ENCODE measurements at regions not wholly inside any gene's neighbourhood (a gene's known extent, or its start where the extent isn't known, plus 50 kb on each side); places are given as distances from the start of the nearest gene placed in this dataset.

DNA sequence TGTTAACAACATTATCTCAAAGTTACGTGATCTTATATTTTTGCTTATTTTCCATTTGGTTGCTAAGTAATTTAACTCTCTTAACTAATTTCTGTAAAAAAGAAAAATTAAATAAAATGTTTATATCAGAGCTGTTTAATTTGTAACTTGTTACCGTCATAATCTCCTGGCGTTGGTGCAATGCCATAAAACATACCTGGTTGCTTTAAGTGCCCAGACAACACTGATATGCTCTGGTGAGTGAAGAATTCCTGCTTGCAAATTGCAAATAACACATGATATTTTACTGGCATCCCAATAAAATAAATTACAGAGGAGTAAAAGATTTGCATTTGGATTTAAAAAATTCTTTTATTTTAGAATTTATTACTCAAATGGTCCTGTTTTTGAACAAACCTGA, 640.1 kb upstream of the MIS18BP1 start:
- no peaks in the 10 kb centered on the region for H3K9me1 ChIP-seq (ENCODE audit: insufficient read depth, low read length)
- POLR2A ChIA-PET (ENCODE audit: unreplicated experiment), result no interaction called here
- TF ChIP-seq, protein P1, sequence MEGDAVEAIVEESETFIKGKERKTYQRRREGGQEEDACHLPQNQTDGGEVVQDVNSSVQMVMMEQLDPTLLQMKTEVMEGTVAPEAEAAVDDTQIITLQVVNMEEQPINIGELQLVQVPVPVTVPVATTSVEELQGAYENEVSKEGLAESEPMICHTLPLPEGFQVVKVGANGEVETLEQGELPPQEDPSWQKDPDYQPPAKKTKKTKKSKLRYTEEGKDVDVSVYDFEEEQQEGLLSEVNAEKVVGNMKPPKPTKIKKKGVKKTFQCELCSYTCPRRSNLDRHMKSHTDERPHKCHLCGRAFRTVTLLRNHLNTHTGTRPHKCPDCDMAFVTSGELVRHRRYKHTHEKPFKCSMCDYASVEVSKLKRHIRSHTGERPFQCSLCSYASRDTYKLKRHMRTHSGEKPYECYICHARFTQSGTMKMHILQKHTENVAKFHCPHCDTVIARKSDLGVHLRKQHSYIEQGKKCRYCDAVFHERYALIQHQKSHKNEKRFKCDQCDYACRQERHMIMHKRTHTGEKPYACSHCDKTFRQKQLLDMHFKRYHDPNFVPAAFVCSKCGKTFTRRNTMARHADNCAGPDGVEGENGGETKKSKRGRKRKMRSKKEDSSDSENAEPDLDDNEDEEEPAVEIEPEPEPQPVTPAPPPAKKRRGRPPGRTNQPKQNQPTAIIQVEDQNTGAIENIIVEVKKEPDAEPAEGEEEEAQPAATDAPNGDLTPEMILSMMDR (conservative IDR thresholded peaks at IDR 0.05; ENCODE audit: low read depth, low read length), result no peak
- TF ChIP-seq FOS (IDR thresholded peaks at IDR 0.05; ENCODE audit: low read depth, low read length) (no peak), CHD1 (IDR thresholded peaks at IDR 0.05; ENCODE audit: low read depth, low read length) (no peak), RAD21 (IDR thresholded peaks at IDR 0.05; ENCODE audit: low read length) (no peak), SMC3 (IDR thresholded peaks at IDR 0.05; ENCODE audit: low read depth, low read length) (no peak), RCOR1 (IDR thresholded peaks at IDR 0.05; ENCODE audit: insufficient replicate concordance, low read length) (no peak), MAFK (IDR thresholded peaks at IDR 0.05; ENCODE audit: low read depth, low read length) (no peak), RFX5 (IDR thresholded peaks at IDR 0.05; ENCODE audit: low read depth, low read length) (no peak), MXI1 (IDR thresholded peaks at IDR 0.05; ENCODE audit: borderline replicate concordance, low read depth, low read length) (no peak), POLR2A (IDR thresholded peaks at IDR 0.05; ENCODE audit: low read depth, low read length) (no peak), BHLHE40 (IDR thresholded peaks at IDR 0.05; ENCODE audit: low read depth, low read length) (no peak), CEBPB (IDR thresholded peaks at IDR 0.05; ENCODE audit: low read depth, low read length) (no peak), NFE2L2 (IDR thresholded peaks at IDR 0.05; ENCODE audit: low read depth, low read length) (no peak), MAZ (IDR thresholded peaks at IDR 0.05; ENCODE audit: borderline replicate concordance, low read depth, low read length) (no peak)
- TF ChIP-seq, protein P2, sequence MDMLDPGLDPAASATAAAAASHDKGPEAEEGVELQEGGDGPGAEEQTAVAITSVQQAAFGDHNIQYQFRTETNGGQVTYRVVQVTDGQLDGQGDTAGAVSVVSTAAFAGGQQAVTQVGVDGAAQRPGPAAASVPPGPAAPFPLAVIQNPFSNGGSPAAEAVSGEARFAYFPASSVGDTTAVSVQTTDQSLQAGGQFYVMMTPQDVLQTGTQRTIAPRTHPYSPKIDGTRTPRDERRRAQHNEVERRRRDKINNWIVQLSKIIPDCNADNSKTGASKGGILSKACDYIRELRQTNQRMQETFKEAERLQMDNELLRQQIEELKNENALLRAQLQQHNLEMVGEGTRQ (IDR thresholded peaks at IDR 0.05; ENCODE audit: low read depth, low read length), result no peak
- TF ChIP-seq, protein P3, sequence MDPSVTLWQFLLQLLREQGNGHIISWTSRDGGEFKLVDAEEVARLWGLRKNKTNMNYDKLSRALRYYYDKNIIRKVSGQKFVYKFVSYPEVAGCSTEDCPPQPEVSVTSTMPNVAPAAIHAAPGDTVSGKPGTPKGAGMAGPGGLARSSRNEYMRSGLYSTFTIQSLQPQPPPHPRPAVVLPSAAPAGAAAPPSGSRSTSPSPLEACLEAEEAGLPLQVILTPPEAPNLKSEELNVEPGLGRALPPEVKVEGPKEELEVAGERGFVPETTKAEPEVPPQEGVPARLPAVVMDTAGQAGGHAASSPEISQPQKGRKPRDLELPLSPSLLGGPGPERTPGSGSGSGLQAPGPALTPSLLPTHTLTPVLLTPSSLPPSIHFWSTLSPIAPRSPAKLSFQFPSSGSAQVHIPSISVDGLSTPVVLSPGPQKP (IDR thresholded peaks at IDR 0.05; ENCODE audit: borderline replicate concordance, low read depth, low read length), result no peak
- dilution Hi-C loops (cut with HindIII; ENCODE audit: low sequenced_read_pairs, unreplicated experiment) (no loop called here), intact Hi-C loops (cut with micrococcal nuclease) (no loop called here), in situ Hi-C loops (cut with MboI; ENCODE audit: low sequenced_read_pairs) (no loop called here)
- H3K36me3 ChIP-seq (ENCODE audit: control insufficient read depth, insufficient read depth, low read length), result no peaks in the 10 kb centered on the region
- H4K5ac ChIP-seq (ENCODE audit: low read depth, low read length), result no peak overlapping the region
- no peak overlapping the region for H3K18ac ChIP-seq (ENCODE audit: low read depth, low read length)
- no peaks in the 10 kb centered on the region for H4K20me1 ChIP-seq (ENCODE audit: insufficient read depth, low read length)
- H3K56ac ChIP-seq (ENCODE audit: extremely low read depth, insufficient read depth, low read length), result no peak overlapping the region
- no peak overlapping the region for H3K9ac ChIP-seq (ENCODE audit: low read depth, low read length)
- H2BK15ac ChIP-seq (ENCODE audit: low read depth, low read length), result no peak overlapping the region
- H2BK120ac ChIP-seq (ENCODE audit: low read depth, low read length), result no peak overlapping the region
- no peak overlapping the region for H2AK9ac ChIP-seq (replicated peaks; ENCODE audit: low read depth, low read length, poor library complexity)
- H3K27ac ChIP-seq (ENCODE audit: insufficient read depth, low read length), result no peak overlapping the region
- no peaks in the 10 kb centered on the region for H3K79me1 ChIP-seq (ENCODE audit: low read depth in 1 of 2, low read length in 2 of 2)
- no CpG with 5 or more reads among the region's 3 CpGs for WGBS, 2 experiments (ENCODE audit: extremely low coverage in 2 of 2, insufficient read length in 1 of 2)
- no peak overlapping the region for H2AFZ ChIP-seq (replicated peaks; ENCODE audit: low read length, poor library complexity)
- no peak overlapping the region for H2BK5ac ChIP-seq (ENCODE audit: low read depth, low read length, poor library complexity, severe bottlenecking)
- BruUV-seq (replicated peaks), result no TSS peak
- no peaks in the 10 kb centered on the region for H3K4me1 ChIP-seq (ENCODE audit: control insufficient read depth, insufficient read depth, low read length)
- H3K4ac ChIP-seq (ENCODE audit: low read depth, low read length), result no peak overlapping the region
- H3K14ac ChIP-seq (replicated peaks; ENCODE audit: low read depth, low read length), result no peak overlapping the region
- no peak overlapping the region for H3K4me2 ChIP-seq (ENCODE audit: low read depth, low read length)
- no peak overlapping the region for H2BK20ac ChIP-seq (ENCODE audit: low read depth, low read length)
- DNase-seq (no peak), ATAC-seq (ENCODE audit: low read depth) (no peak)
- H2AK5ac ChIP-seq (ENCODE audit: low read depth, low read length), result no peak overlapping the region
- CTCF ChIA-PET, result no interaction called here
- no peak overlapping the region for H4K8ac ChIP-seq (ENCODE audit: low read depth in 2 of 2, low read length in 2 of 2)
- H3K4me3 ChIP-seq (ENCODE audit: insufficient read depth, low read depth, low read length), result no peak overlapping the region
- peaks cover 9% of the 10 kb centered on the region for H3K9me3 ChIP-seq (ENCODE audit: control insufficient read depth, insufficient read depth, low read length)
- H3K27me3 ChIP-seq (ENCODE audit: control insufficient read depth, insufficient read depth, low read length), result no peaks in the 10 kb centered on the region
- no peak overlapping the region for H3K23ac ChIP-seq (ENCODE audit: low read depth, low read length)
- H4K91ac ChIP-seq (ENCODE audit: insufficient read depth, low read depth, low read length), result no peak overlapping the region
